ENCODE measurements at regions not wholly inside any gene's neighbourhood (a gene's known extent, or its start where the extent isn't known, plus 50 kb on each side); places are given as distances from the start of the nearest gene placed in this dataset.

DNA sequence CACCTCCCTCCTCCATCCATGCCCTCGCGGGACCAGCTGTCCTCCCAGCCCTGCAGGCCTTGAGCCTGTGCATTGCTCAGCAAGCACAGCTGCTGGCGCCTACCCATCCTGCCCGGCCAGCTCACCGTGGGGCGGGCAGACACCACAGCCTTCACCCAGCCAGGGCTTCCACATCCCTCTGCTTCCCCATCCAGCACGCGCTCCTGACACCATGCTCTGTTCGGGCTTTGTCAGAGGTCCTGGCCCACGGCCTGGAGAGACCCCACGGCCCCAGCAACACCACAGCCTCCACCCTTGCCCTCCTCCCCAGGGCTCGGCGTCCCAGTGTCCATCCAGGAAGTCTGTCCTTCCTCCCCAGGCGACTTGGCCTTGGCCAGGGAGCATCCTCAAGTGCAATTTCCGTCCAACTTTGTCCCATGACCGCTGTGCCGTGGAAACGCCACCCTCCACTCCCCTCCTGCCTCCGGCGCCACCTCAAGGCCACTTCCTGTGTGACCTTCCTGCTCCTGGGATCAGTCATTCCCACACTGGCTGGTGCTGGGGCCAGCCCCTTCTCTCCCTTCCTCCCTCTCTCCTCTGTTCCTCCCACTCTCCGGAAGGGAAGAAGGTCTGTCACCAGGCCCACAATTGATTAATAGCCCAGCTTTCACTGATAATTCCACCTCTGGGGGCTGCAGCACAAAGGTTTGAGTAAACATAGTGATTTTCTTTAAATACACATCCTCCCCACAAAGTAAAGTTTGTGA lies 71.5 kb upstream of the SMNDC1 start:
- DNase-seq, result peak; percentile 52 to 70 (median 57)

GRCh38 chr10:110376767-110377160 lies 72.0 kb upstream of the SMNDC1 start:
- DNase-seq, result no peak

- DNase-seq, result no peak
Measured at GRCh38 chr10:110378006-110378405, 73.3 kb upstream of the SMNDC1 start.

GRCh38 chr10:110378533-110379108 lies 73.9 kb upstream of the SMNDC1 start:
- no peak for DNase-seq

- DNase-seq, result no peak
Measured at GRCh38 chr10:110379831-110380230, 75.1 kb upstream of the SMNDC1 start.

DNA sequence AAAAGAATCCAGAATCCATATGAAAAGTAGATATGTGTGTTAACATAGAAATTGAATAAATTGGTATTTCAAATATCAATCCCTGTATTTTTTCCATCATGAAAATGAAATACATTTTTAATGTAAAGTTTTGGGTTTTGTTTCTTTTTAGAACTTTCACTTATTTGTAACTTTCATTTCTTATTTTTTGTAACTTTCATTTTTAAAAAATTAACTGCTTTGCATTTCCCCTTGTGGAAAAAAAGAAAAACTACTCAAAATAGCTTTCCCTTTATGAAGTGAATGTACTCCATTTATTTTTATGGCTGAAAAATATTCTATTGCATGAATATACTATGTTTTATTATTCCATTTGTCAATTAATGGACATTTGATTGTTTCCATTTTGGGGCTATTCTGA lies 75.6 kb upstream of the SMNDC1 start:
- no peak for DNase-seq

GRCh38 chr10:110382695-110383094 lies 78.0 kb upstream of the SMNDC1 start:
- DNase-seq, result no peak

DNA sequence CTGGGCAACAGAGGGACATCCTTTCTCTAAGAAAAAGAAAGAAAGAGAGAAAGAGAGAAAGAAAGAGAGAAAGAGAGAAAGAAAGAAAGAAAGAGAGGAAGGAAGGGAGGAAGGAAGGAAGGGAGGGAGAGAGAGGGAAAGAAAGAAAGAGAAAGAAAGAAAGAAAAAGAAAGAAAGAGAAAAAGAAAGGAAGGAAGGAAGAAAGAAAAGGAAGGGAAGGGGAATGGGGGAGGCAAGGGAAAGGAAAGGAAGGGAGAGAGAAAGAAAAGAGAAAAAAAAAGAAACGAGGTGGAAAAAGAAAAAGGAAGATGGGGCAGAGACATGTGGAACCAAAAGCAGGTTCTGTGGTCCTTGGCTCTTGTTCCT lies 82.9 kb upstream of the SMNDC1 start:
- DNase-seq, result no peak

DNA sequence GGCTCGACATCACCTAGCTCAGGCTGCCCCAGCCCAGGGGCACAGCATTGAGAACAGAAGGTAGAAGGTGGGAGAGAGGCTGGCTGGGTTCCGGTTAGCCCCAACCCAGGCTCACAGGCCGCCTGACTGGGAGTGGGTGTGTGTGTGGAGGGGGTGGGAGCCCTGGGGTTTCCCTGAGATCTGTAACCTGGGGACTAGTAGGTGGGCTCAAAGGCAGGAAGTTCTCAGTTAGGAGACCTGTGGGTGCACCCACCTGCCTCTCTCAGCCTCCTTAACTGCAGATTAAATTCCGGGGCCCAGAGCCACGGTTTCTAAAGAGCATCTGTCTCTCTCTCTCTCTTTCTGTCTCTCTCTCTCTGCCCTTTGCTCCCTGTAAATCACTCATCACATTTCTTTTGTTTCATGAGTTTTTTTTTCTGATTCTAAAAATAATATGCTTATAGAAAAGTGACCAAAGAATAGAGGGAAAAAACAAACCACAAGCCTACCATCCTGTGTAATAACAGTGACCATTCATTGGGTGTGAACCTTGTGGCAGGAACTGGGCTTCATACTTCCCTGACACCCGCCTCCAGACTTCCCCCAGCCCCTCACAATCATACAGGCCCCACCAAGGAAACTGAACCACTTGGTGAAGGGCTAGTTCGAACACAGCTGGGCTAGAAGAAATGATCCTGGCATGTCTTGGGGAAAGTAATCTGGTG lies 83.4 kb upstream of the SMNDC1 start:
- peak in 2 of 4 experiments; percentile 32 to 39 for DNase-seq

DNA sequence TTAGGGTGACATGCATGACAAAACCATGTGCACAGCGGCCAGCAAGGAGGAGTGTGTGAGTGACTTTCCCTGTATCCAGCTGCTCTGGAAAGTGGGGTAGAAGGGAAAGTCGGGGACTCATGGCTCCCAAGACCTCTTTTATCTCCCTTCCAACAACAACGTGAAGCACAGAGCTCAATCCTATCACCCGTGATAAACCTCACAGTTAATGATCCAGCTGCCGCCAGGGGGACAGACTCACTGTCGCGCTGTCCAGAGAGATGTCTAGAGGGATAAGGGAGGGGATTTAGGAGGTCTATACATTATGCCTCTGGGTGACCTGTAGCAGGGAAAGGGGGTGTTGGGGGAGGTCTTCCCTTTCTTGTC lies 84.0 kb upstream of the SMNDC1 start:
- no peak for DNase-seq

GRCh38 chr10:110389255-110389654 lies 84.5 kb upstream of the SMNDC1 start:
- peak; percentile 84 to 94 (median 90) for DNase-seq

GRCh38 chr10:110391541-110391940 lies 86.8 kb upstream of the SMNDC1 start:
- no peak for DNase-seq

DNA sequence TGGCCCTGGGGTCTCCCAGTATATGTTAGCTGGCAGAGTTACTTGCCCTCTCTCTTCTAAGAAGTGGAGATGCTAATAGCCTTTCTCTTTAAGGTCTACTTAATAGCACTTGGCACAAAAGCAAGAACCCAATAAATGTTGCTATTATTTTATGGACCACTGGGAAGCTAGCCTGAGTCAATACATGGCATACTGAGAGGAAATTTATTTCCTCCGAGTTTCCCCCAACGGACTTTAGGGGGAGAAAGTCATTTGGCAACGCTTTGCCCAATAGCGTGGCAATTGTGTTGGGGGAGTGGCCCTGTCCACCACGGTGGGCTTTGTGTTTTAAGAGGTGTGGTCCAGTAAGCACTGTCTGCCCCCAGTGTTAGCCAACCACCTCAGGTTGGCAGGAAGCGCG lies 87.4 kb upstream of the SMNDC1 start:
- no peak for DNase-seq

DNA sequence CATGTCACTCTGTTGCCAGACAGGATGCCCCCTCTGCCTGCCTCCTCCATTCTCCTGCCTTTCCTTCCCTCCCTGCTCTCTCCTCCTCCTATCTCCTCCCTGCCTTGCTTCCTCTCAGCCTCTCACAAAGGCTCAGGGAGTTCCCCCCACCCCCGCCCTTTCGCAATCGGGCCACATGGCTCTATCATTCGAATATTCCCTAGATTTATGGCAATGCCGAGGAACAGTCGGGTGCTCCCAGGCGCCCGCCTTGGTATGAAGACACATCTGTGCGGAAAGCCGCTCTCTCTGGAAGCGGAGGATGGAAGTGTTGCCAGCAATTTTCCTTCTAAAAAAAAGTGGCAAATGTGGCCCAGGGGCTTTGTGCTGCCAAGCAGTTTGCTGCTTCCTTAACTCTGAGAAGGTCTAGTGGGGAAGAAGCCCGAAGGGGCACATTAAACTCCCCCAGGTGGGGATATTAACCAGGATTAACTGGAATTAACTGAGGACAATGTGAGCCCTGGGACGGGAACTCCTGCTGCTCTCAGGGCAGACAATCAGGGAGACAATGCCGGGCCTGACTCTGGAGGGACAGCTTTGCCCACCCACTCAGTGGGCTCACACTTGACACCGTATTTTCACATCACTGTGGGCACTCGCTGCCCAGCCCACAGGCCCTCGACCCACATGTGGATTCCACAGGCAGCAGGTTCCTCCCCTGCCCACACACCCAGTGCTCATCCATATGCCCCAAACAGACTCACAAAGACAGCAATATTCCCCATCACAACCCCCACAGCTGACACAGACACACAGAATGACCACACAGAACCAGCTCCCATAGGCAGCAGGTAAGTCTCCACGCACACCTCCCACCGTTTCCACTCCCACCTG lies 88.4 kb upstream of the SMNDC1 start:
- peak; percentile 61 to 80 (median 70) for DNase-seq

- DNase-seq, result no peak
Measured at GRCh38 chr10:110393866-110394265, 89.1 kb upstream of the SMNDC1 start.

- DNase-seq, result no peak
Measured at GRCh38 chr10:110394296-110394695, 89.6 kb upstream of the SMNDC1 start.

GRCh38 chr10:110394898-110395297 lies 90.2 kb upstream of the SMNDC1 start:
- no peak for DNase-seq

- no peak for DNase-seq
Measured at GRCh38 chr10:110395350-110396283, 90.9 kb upstream of the SMNDC1 start.

- DNase-seq, result no peak
Measured at GRCh38 chr10:110396284-110396651, 91.5 kb upstream of the SMNDC1 start.

GRCh38 chr10:110397856-110398255 lies 93.1 kb upstream of the SMNDC1 start:
- no peak for DNase-seq

- DNase-seq, result peak; percentile 74 to 85 (median 77)
Measured at GRCh38 chr10:110398419-110399105, 93.8 kb upstream of the SMNDC1 start.

Data from suppressor macrophage (primary cell).